OCI-LY7 (cell line): ENCODE measurements at regions not wholly inside any gene's neighbourhood (a gene's known extent, or its start where the extent isn't known, plus 50 kb on each side); places are given as distances from the start of the nearest gene placed in this dataset.

ENCODE experiments used
- BruUV-seq: library from RNA; stranded (reverse); fragments of 400-500 nt; replicated peaks from 2 replicates; lab custom pipeline; 2021; lab: Mats Ljungman, UMichigan
- CTCF ChIA-PET: fragments of 300-600 bp; sonication (Branson Sonifier 250); formaldehyde crosslinking; loops from one replicate; lab custom pipeline; 2022; ENCODE audit warnings: antibody characterized with exemption; ENCODE audit not compliant: unreplicated experiment; lab: Charles Lee
- POLR2A ChIA-PET: fragments of 300-600 bp; sonication (Branson Sonifier 250); formaldehyde crosslinking; loops from one replicate; lab custom pipeline; 2022; ENCODE audit warnings: antibody characterized with exemption; lab: Charles Lee
- DNase-seq: peaks from one replicate; pipeline ENCODE4 v3.0.0-alpha.2; 2015; ENCODE audit warnings: low spot score
- H2AFZ ChIP-seq: fragments of 200-600 bp; sonication (generic), shearing (Covaris generic); 2 replicates; pipeline ENCODE4 v1.6.1; 2014; ENCODE audit warnings: mild to moderate bottlenecking, antibody characterized with exemption, low read length, moderate library complexity
- H3K27ac ChIP-seq: fragments of 200-600 bp; sonication (generic); 2 replicates; pipeline ENCODE4 v1.5.1; 2014; ENCODE audit warnings: mixed run types, low read depth, mild to moderate bottlenecking, moderate library complexity, low read length, inconsistent platforms; ENCODE audit not compliant: poor library complexity, severe bottlenecking
- H3K36me3 ChIP-seq: fragments of 200-600 bp; sonication (generic); 2 replicates; pipeline ENCODE4 v1.6.1; 2014; ENCODE audit warnings: mild to moderate bottlenecking, antibody characterized with exemption, low read length, moderate library complexity, mixed read lengths; ENCODE audit not compliant: insufficient read depth
- H3K4me1 ChIP-seq: fragments of 200-600 bp; sonication (generic); 2 replicates; pipeline ENCODE4 v1.5.1; 2014; ENCODE audit warnings: mild to moderate bottlenecking, low read length; ENCODE audit not compliant: insufficient read depth, poor library complexity, severe bottlenecking
- H3K4me2 ChIP-seq: fragments of 200-600 bp; sonication (generic); 2 replicates; pipeline ENCODE4 v1.6.1; 2014; ENCODE audit warnings: mild to moderate bottlenecking, low read length
- H3K4me3 ChIP-seq: fragments of 200-600 bp; sonication (generic); 2 replicates; pipeline ENCODE4 v1.5.1; 2014; ENCODE audit warnings: mild to moderate bottlenecking, low read depth, low read length; ENCODE audit not compliant: poor library complexity, severe bottlenecking
- H3K79me2 ChIP-seq: fragments of 200-600 bp; sonication (generic); 2 replicates; pipeline ENCODE4 v1.6.1; 2016; ENCODE audit warnings: low read depth, mild to moderate bottlenecking, low read length, moderate library complexity, mixed read lengths; ENCODE audit not compliant: insufficient read depth
- H3K9me2 ChIP-seq: fragments of 200-600 bp; sonication (generic); 2 replicates; pipeline ENCODE4 v1.6.1; 2016; ENCODE audit warnings: mild to moderate bottlenecking, low read length, mixed read lengths; ENCODE audit not compliant: insufficient read depth
- H3K9me3 ChIP-seq: fragments of 200-600 bp; sonication (generic); 2 replicates; pipeline ENCODE4 v1.6.1; 2014; ENCODE audit warnings: mild to moderate bottlenecking, mixed run types, low read length, mixed read lengths
- H4K20me1 ChIP-seq: fragments of 200-600 bp; sonication (generic); 2 replicates; pipeline ENCODE4 v1.6.1; 2014; ENCODE audit warnings: mild to moderate bottlenecking, antibody characterized with exemption, low read length, moderate library complexity, mixed read lengths; ENCODE audit not compliant: insufficient read depth
- CTCF ChIP-seq: fragments of 200-600 bp; sonication (generic); conservative IDR thresholded peaks from 2 replicates; pipeline ENCODE4 v1.5.1; 2014; ENCODE audit warnings: mild to moderate bottlenecking, antibody characterized with exemption, low read length, moderate library complexity, mixed read lengths
- EZH2phosphoT487 ChIP-seq: fragments of 200-600 bp; sonication (generic); IDR thresholded peaks from 2 replicates; pipeline ENCODE4 v1.6.1; 2018; ENCODE audit warnings: low read depth, borderline replicate concordance, mild to moderate bottlenecking, mixed run types, antibody characterized with exemption, low read length, moderate library complexity, mixed read lengths
- intact Hi-C: fragments of 100-400 bp; cut with micrococcal nuclease; formaldehyde crosslinking; loops from one replicate; pipeline ENCODE4 v1.10.0; 2022; ENCODE audit not compliant: unreplicated experiment

GRCh38 chr13:71306821-71307220, 560.2 kb downstream of the DACH1 start:
- ChIA-PET POLR2A (no interaction called here), CTCF (no interaction called here)
- intact Hi-C loops, result no loop called here
- no peaks in the 10 kb centered on the region for H3K9me2 ChIP-seq
- H3K79me2 ChIP-seq, result no peaks in the 10 kb centered on the region
- H3K4me2 ChIP-seq, result no peak overlapping the region
- H4K20me1 ChIP-seq, result no peaks in the 10 kb centered on the region
- no peaks in the 10 kb centered on the region for H3K4me1 ChIP-seq
- no peak overlapping the region for H2AFZ ChIP-seq
- no peak overlapping the region for H3K27ac ChIP-seq
- no peak for TF ChIP-seq EZH2phosphoT487
- TF ChIP-seq CTCF, result no peak
- H3K36me3 ChIP-seq, result no peaks in the 10 kb centered on the region
- no peaks in the 10 kb centered on the region for H3K9me3 ChIP-seq
- BruUV-seq, result no TSS peak
- no peak overlapping the region for H3K4me3 ChIP-seq
- no peak for DNase-seq

- BruUV-seq, result no TSS peak
- CTCF ChIA-PET, result no interaction called here
- Histone ChIP-seq H3K4me2 (no peak overlapping the region), H2AFZ (no peak overlapping the region), H3K4me1 (no peaks in the 10 kb centered on the region), H4K20me1 (no peaks in the 10 kb centered on the region), H3K9me3 (no peaks in the 10 kb centered on the region), H3K27ac (no peak overlapping the region), H3K79me2 (no peaks in the 10 kb centered on the region), H3K36me3 (no peaks in the 10 kb centered on the region), H3K9me2 (no peaks in the 10 kb centered on the region), H3K4me3 (no peak overlapping the region)
- intact Hi-C loops, result no loop called here
- TF ChIP-seq EZH2phosphoT487 (no peak), CTCF (no peak)
- POLR2A ChIA-PET, result no interaction called here
- no peak for DNase-seq
These were observed 562.1 kb downstream of the DACH1 start for GRCh38 chr13:71304861-71305260.

- no peak overlapping the region for H3K4me2 ChIP-seq
- no peak for DNase-seq
- H3K9me3 ChIP-seq, result no peaks in the 10 kb centered on the region
- TF ChIP-seq EZH2phosphoT487 (no peak), CTCF (no peak)
- POLR2A ChIA-PET, result no interaction called here
- no peak overlapping the region for H3K27ac ChIP-seq
- H3K36me3 ChIP-seq, result no peaks in the 10 kb centered on the region
- no peak overlapping the region for H3K4me3 ChIP-seq
- intact Hi-C loops, result no loop called here
- H3K4me1 ChIP-seq, result no peaks in the 10 kb centered on the region
- H2AFZ ChIP-seq, result no peak overlapping the region
- no peaks in the 10 kb centered on the region for H4K20me1 ChIP-seq
- BruUV-seq, result no TSS peak
- H3K79me2 ChIP-seq, result no peaks in the 10 kb centered on the region
- H3K9me2 ChIP-seq, result no peaks in the 10 kb centered on the region
- CTCF ChIA-PET, result no interaction called here
These were observed 563.9 kb downstream of the DACH1 start for GRCh38 chr13:71303144-71303543.
